SK-N-SH (cell line): ENCODE measurements at regions not wholly inside any gene's neighbourhood (a gene's known extent, or its start where the extent isn't known, plus 50 kb on each side); places are given as distances from the start of the nearest gene placed in this dataset.

Source experiments
- EP300 ChIP-seq, 2 experiments: IDR thresholded peaks; 2 replicates each; pipeline versions ENCODE4 v1.4.0 to v1.6.1; 2012; ENCODE audit warnings: borderline replicate concordance in 1 of 2, low read depth in 1 of 2, low read length in 1 of 2
- GATA2 ChIP-seq: sonication (generic); formaldehyde crosslinking; IDR thresholded peaks from 2 replicates; pipeline ENCODE4 v1.5.0; 2020; ENCODE audit warnings: mild to moderate bottlenecking, missing genetic modification reagents
- SMC3 ChIP-seq: IDR thresholded peaks from 2 replicates; pipeline ENCODE4 v1.6.1; 2012; ENCODE audit warnings: low read depth, low read length, improper control_type of control experiment
- TAF1 ChIP-seq: IDR thresholded peaks from 2 replicates; pipeline ENCODE4 v1.6.1; 2012; ENCODE audit warnings: low read depth, mild to moderate bottlenecking, low read length, moderate library complexity, borderline replicate concordance
- YY1 ChIP-seq: IDR thresholded peaks from 2 replicates; pipeline ENCODE4 v1.4.0; 2012; ENCODE audit warnings: low read depth, mild to moderate bottlenecking
- TF ChIP-seq, protein P1 (sequence below): fragments of 200-600 bp; sonication (generic); IDR thresholded peaks from 2 replicates; pipeline ENCODE4 v1.6.1; 2017; ENCODE audit warnings: antibody characterized with exemption, mild to moderate bottlenecking, moderate library complexity
- TF ChIP-seq, protein P2 (sequence below): IDR thresholded peaks from 2 replicates; pipeline ENCODE4 v1.4.0; 2012; ENCODE audit warnings: low read depth, borderline replicate concordance
- TF ChIP-seq, protein P3 (sequence below): fragments of 150-350 bp; IDR thresholded peaks from 2 replicates; pipeline ENCODE4 v1.6.1; 2016; ENCODE audit warnings: mild to moderate bottlenecking, low read depth, low read length
- TF ChIP-seq, protein P4 (sequence below): IDR thresholded peaks from 2 replicates; pipeline ENCODE4 v1.6.1; 2012; ENCODE audit warnings: mild to moderate bottlenecking, low read depth, low read length, moderate library complexity
- TF ChIP-seq, protein P5 (sequence below): IDR thresholded peaks from 2 replicates; pipeline ENCODE4 v1.4.0; 2012; ENCODE audit warnings: low read depth, borderline replicate concordance

DNA sequence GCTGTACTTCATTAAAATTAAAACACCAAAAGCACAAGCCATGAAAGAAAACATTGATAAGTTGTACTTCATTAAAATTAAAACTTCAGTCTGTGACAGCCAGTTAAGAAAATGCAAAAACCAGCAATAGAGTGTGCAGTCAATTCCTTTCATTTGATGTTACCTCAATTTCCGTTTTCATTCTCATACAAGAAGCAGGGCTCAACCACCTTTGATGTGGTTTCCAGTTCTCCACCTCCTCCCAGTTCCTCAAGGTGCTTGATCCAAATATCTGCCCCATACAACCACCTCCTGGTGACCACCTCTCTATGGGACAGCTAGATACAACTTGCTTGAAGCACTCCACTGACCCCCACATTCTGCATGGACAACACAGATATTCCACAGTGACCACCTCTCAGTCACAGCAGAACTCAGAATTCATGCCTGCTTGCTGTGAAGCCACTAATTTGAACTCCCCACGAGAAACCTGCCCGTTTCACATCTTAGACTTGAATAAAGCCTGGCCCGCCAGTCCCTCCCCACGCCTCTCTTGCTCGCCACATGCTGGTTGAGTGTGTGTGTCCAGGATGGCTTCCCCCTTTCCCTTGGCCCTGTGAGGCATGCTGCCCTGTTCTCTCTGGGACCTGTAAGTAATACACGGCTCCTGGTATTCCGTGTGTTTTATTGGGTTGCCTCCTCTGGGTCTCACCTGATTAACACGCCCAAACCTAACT is 66.1 kb downstream of the FAM50B start:
- TF ChIP-seq SMC3 (no peak), YY1 (no peak), EP300 (IDR thresholded peaks at IDR 0.05; ENCODE audit: borderline replicate concordance in 1 of 2, low read depth in 1 of 2, low read length in 1 of 2) (no peak), TAF1 (no peak), GATA2 (no peak)
- TF ChIP-seq, protein P1, sequence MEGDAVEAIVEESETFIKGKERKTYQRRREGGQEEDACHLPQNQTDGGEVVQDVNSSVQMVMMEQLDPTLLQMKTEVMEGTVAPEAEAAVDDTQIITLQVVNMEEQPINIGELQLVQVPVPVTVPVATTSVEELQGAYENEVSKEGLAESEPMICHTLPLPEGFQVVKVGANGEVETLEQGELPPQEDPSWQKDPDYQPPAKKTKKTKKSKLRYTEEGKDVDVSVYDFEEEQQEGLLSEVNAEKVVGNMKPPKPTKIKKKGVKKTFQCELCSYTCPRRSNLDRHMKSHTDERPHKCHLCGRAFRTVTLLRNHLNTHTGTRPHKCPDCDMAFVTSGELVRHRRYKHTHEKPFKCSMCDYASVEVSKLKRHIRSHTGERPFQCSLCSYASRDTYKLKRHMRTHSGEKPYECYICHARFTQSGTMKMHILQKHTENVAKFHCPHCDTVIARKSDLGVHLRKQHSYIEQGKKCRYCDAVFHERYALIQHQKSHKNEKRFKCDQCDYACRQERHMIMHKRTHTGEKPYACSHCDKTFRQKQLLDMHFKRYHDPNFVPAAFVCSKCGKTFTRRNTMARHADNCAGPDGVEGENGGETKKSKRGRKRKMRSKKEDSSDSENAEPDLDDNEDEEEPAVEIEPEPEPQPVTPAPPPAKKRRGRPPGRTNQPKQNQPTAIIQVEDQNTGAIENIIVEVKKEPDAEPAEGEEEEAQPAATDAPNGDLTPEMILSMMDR = no peak
- TF ChIP-seq, protein P2, sequence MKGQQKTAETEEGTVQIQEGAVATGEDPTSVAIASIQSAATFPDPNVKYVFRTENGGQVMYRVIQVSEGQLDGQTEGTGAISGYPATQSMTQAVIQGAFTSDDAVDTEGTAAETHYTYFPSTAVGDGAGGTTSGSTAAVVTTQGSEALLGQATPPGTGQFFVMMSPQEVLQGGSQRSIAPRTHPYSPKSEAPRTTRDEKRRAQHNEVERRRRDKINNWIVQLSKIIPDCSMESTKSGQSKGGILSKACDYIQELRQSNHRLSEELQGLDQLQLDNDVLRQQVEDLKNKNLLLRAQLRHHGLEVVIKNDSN = no peak
- TF ChIP-seq, protein P3, sequence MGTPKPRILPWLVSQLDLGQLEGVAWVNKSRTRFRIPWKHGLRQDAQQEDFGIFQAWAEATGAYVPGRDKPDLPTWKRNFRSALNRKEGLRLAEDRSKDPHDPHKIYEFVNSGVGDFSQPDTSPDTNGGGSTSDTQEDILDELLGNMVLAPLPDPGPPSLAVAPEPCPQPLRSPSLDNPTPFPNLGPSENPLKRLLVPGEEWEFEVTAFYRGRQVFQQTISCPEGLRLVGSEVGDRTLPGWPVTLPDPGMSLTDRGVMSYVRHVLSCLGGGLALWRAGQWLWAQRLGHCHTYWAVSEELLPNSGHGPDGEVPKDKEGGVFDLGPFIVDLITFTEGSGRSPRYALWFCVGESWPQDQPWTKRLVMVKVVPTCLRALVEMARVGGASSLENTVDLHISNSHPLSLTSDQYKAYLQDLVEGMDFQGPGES = no peak
- TF ChIP-seq, protein P4, sequence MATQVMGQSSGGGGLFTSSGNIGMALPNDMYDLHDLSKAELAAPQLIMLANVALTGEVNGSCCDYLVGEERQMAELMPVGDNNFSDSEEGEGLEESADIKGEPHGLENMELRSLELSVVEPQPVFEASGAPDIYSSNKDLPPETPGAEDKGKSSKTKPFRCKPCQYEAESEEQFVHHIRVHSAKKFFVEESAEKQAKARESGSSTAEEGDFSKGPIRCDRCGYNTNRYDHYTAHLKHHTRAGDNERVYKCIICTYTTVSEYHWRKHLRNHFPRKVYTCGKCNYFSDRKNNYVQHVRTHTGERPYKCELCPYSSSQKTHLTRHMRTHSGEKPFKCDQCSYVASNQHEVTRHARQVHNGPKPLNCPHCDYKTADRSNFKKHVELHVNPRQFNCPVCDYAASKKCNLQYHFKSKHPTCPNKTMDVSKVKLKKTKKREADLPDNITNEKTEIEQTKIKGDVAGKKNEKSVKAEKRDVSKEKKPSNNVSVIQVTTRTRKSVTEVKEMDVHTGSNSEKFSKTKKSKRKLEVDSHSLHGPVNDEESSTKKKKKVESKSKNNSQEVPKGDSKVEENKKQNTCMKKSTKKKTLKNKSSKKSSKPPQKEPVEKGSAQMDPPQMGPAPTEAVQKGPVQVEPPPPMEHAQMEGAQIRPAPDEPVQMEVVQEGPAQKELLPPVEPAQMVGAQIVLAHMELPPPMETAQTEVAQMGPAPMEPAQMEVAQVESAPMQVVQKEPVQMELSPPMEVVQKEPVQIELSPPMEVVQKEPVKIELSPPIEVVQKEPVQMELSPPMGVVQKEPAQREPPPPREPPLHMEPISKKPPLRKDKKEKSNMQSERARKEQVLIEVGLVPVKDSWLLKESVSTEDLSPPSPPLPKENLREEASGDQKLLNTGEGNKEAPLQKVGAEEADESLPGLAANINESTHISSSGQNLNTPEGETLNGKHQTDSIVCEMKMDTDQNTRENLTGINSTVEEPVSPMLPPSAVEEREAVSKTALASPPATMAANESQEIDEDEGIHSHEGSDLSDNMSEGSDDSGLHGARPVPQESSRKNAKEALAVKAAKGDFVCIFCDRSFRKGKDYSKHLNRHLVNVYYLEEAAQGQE = no peak
- TF ChIP-seq, protein P5, sequence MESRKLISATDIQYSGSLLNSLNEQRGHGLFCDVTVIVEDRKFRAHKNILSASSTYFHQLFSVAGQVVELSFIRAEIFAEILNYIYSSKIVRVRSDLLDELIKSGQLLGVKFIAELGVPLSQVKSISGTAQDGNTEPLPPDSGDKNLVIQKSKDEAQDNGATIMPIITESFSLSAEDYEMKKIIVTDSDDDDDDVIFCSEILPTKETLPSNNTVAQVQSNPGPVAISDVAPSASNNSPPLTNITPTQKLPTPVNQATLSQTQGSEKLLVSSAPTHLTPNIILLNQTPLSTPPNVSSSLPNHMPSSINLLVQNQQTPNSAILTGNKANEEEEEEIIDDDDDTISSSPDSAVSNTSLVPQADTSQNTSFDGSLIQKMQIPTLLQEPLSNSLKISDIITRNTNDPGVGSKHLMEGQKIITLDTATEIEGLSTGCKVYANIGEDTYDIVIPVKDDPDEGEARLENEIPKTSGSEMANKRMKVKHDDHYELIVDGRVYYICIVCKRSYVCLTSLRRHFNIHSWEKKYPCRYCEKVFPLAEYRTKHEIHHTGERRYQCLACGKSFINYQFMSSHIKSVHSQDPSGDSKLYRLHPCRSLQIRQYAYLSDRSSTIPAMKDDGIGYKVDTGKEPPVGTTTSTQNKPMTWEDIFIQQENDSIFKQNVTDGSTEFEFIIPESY = no peak
